GM18505 (cell line): ENCODE measurements at regions not wholly inside any gene's neighbourhood (a gene's known extent, or its start where the extent isn't known, plus 50 kb on each side); places are given as distances from the start of the nearest gene placed in this dataset.

Experiments
- ATAC-seq: cut with Tn5 transposase; IDR thresholded peaks from one replicate; pipeline ENCODE4 v1.9.1; 2021; ENCODE audit not compliant: unreplicated experiment
- POLR2A ChIP-seq: IDR thresholded peaks from 4 replicates; pipeline ENCODE4 v1.6.1; 2011; ENCODE audit warnings: borderline replicate concordance; ENCODE audit not compliant: insufficient read depth, insufficient read length; ENCODE audit errors: extremely low read depth

- no peak for TF ChIP-seq POLR2A
- ATAC-seq, result no peak
Observed at GRCh38 chr15:69551391-69552056, 98.9 kb downstream of the RPLP1 start.

- TF ChIP-seq POLR2A, result no peak
- ATAC-seq, result no peak
Observed at GRCh38 chr15:69552057-69552815, 99.6 kb downstream of the RPLP1 start.

GRCh38 chr15:69553686-69554085 lies 101.1 kb downstream of the RPLP1 start:
- no peak for TF ChIP-seq POLR2A
- no peak for ATAC-seq

- no peak for TF ChIP-seq POLR2A
- ATAC-seq, result no peak
Observed at GRCh38 chr15:69554279-69554961, 101.8 kb downstream of the RPLP1 start.

GRCh38 chr15:69555080-69555479 lies 102.5 kb downstream of the RPLP1 start:
- no peak for TF ChIP-seq POLR2A
- no peak for ATAC-seq

GRCh38 chr15:69556344-69556743 lies 103.7 kb downstream of the RPLP1 start:
- TF ChIP-seq POLR2A, result no peak
- no peak for ATAC-seq

- ATAC-seq, result no peak
Observed at GRCh38 chr15:69557020-69557706, 104.5 kb downstream of the RPLP1 start.

GRCh38 chr15:69557707-69558409 lies 105.2 kb downstream of the RPLP1 start:
- no peak for TF ChIP-seq POLR2A
- ATAC-seq, result no peak

More at GRCh38 chr15:69557020-69557706, 104.5 kb downstream of the RPLP1 start:
- no peak for TF ChIP-seq POLR2A

- ATAC-seq, result no peak
- TF ChIP-seq POLR2A, result no peak
Observed at GRCh38 chr15:69559440-69560190, 107.0 kb downstream of the RPLP1 start.

GRCh38 chr15:69561071-69561784 lies 108.6 kb downstream of the RPLP1 start:
- ATAC-seq, result no peak
- no peak for TF ChIP-seq POLR2A

- no peak for ATAC-seq
- no peak for TF ChIP-seq POLR2A
Observed at GRCh38 chr15:69562116-69562515, 109.5 kb downstream of the RPLP1 start.
